C4-2B (cell line): ENCODE measurements at regions not wholly inside any gene's neighbourhood (a gene's known extent, or its start where the extent isn't known, plus 50 kb on each side); places are given as distances from the start of the nearest gene placed in this dataset.

Experiments used
- H3K27ac ChIP-seq: fragments of 450-650 bp; 2 replicates; pipeline ENCODE4 v1.5.1; 2017
- ZFX ChIP-seq: fragments of 450-650 bp; IDR thresholded peaks from 2 replicates; pipeline ENCODE4 v1.6.1; 2017
- TF ChIP-seq, protein P1 (sequence below): fragments of 450-650 bp; conservative IDR thresholded peaks from 2 replicates; pipeline ENCODE4 v1.5.1; 2017; ENCODE audit warnings: mild to moderate bottlenecking

DNA sequence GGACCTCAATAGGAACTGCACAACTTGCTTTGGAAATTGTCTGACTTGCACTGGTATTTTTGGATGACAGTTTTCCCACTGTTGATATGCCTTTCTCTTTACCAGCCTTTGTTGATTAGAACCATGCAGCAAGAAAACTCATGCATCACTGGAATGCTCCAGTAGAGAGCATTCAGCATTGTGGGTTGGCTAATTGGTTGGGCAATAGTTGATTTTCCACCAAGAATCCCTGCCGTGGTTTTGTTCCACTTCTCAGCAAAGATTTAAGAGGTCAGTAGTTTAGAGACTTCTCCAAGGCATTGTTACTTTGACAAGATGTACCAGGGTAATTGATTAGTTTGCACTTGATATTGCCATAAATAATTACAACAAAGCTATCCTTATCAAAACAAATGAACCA is 260.0 kb downstream of the DHX35 start:
- TF ChIP-seq ZFX = no peak
- TF ChIP-seq, protein P1, sequence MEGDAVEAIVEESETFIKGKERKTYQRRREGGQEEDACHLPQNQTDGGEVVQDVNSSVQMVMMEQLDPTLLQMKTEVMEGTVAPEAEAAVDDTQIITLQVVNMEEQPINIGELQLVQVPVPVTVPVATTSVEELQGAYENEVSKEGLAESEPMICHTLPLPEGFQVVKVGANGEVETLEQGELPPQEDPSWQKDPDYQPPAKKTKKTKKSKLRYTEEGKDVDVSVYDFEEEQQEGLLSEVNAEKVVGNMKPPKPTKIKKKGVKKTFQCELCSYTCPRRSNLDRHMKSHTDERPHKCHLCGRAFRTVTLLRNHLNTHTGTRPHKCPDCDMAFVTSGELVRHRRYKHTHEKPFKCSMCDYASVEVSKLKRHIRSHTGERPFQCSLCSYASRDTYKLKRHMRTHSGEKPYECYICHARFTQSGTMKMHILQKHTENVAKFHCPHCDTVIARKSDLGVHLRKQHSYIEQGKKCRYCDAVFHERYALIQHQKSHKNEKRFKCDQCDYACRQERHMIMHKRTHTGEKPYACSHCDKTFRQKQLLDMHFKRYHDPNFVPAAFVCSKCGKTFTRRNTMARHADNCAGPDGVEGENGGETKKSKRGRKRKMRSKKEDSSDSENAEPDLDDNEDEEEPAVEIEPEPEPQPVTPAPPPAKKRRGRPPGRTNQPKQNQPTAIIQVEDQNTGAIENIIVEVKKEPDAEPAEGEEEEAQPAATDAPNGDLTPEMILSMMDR = no peak
- no peak overlapping the region for H3K27ac ChIP-seq

DNA sequence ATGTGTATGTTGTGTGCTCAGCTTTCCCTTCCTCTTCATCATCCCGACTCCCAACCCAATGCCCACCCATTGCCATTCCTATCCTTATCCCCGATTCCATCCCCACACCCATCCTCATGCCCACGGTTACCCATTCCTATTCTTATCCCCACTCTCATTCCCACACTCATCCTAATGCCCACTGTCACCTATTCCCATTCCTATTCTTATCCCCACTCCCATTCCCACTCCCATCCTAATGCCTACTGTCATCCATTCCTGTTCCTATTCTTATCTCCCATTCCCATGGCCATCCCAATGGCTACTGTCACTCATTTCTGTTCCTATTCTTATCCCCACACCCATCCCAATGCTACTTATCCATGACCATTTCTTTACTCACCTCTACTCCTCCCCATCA is 254.1 kb downstream of the DHX35 start:
- no peak overlapping the region for H3K27ac ChIP-seq
- TF ChIP-seq ZFX = no peak

DNA sequence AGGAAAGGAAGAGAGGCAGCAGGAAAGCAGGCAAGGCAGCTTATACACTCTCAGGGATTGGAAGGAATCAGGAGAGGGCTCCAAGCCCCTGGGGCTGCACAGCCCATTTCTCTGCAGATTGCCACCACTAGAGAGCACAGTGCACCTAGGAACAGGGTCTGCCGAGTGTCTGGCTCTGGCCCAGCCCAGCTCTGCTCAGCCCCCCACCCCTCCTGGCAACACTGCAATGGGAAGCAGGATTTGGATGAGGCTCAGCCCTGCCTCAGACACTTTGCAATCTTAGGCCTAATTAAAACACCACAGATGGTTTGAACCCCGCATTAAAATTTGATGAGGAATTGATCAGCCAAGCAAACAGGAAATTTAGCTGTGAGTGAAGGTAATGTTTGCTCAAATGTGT is 252.7 kb downstream of the DHX35 start:
- TF ChIP-seq, protein P1 = no peak
- TF ChIP-seq ZFX = no peak
- no peak overlapping the region for H3K27ac ChIP-seq

DNA sequence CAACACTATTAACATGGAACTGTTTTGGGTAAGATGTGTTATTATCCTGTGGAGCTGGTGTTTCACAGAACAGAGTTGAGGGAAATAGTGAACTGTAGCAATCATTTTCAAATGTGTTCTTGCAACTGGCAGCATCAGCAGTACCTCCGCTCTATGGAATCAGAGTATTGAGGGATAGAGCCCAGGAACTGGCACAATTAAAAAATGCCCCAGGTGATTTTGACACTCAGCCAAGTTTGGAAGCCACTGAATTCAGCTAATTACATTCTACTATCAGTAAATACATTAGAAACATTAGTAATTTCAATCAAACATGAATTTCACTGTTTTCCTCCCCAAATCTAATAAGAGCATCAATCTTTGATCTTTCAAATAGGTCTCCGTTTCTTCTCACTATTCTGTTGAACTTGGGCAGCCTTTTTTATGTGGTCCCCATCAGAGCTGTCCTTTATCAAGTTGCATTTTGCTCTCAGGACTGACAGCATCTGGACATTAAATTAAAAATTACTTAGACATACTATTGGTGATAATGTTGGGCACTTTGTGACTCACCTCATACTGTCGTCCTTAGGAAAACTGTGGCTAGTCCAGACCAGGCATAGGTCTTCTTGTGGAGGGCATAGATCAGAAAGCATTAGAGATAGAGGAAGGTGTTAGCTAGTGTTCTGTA is 251.5 kb downstream of the DHX35 start:
- TF ChIP-seq, protein P1 = no peak
- TF ChIP-seq ZFX = no peak

DNA sequence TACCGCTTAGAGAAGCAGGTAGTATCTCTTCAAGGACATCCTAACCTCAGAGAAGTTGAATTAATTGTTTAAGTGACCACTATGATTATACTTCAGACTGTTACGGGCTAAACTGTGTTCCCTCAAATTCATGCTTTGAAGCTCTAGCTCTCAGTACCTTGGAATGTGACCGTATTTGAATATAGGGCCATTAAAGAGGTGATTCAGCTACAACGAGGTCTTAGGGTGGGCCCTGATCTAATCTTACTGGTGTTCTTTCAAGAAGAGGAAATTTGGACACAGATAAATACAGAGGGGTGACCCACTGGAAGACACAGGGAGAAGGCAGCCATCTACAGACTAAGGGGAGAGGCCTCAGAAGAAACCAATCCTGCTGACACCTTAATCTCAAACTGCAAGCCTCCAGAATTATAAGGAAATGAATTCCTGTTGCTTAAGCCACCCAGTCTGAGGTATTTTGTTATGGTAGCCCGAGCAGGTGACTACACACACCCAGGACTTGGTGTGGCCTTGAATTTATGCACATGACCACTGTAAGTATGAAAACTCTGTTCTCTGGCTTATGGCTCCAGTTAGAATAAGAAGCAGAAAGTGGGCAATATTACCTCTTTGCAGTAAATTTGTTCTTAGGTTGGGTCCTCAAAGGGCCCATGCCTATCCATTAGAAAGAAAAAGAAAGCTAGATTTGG is 249.1 kb downstream of the DHX35 start:
- TF ChIP-seq, protein P1 = no peak
- TF ChIP-seq ZFX = no peak
- H3K27ac ChIP-seq = no peak overlapping the region

More for the DNA sequence above, 251.5 kb downstream of the DHX35 start:
- no peak overlapping the region for H3K27ac ChIP-seq

DNA sequence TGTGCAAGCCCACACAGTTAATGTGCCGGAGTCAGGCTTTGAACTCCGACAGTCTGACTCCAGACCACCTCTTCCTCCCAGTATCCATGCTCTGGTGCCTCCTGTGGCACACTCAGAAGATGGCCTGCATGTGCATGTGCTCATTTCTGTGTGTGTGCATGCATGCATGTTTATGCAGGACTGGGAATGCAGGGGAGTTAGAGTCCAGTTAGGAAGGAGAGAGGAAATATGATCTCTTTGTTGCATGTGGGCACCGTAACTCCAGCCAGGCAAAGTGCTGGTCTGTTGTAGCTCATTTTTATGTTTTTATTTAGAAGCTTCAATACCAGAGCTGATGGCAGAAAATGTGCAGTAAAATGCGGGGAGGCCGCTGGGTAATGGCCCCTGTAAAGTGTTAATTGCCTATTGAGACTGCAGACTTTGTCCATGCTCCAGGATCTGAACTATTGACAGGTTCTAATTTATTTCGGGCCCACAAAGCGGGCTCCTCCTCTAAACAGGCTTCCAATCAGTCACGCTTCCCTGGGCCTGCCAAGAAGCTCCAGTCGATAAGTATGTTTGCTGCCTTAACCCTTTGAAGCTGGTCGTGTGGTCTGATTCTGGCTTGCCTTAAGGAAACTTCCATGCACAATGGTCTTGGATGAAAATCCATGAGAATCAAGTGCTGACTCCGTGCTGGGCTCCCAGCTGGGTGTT is 248.3 kb downstream of the DHX35 start:
- H3K27ac ChIP-seq = no peak overlapping the region
- TF ChIP-seq, protein P1 = no peak
- TF ChIP-seq ZFX = no peak

DNA sequence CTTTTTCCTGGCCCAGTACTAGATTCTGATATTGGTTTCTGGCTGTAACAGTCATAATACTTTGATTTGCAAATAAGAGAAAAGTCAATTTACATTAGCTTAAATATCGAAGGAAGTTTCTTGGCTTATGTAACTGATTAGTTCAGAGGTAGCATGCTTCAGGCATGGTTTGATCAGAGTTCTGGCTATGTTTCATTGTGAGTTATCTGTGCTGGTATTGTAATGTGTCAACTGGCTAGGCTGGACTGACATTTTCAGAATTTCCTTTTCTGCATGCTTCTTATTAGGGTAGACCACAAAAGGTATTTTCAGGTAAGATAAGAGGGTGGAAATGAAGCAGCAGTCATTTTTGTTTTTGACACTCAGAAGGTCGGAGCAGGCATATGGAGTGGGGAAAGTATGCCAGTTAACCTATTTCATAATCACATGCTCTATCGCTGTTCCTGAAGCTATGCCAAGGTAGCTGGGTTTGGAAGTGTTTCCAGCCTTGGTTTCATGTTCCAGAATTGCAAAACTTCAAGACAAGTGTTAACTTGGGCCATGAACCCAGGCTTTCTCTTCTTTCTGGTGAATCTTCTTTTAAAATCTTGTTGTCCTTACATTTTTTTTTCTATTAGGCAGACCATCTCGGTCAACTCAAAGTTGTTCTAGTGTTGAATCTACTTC is 244.9 kb downstream of the DHX35 start:
- TF ChIP-seq, protein P1 = no peak
- H3K27ac ChIP-seq = no peak overlapping the region
